HL-60 (cell line): ENCODE measurements at regions not wholly inside any gene's neighbourhood (a gene's known extent, or its start where the extent isn't known, plus 50 kb on each side); places are given as distances from the start of the nearest gene placed in this dataset.

Experiments used
- GABPA ChIP-seq: IDR thresholded peaks from 2 replicates; pipeline ENCODE4 v1.6.1; 2012; ENCODE audit warnings: low read depth
- POLR2AphosphoS5 ChIP-seq: IDR thresholded peaks from 2 replicates; pipeline ENCODE4 v1.6.1; 2012; ENCODE audit warnings: low read depth
- SPI1 ChIP-seq: IDR thresholded peaks from 2 replicates; pipeline ENCODE4 v1.6.1; 2012; ENCODE audit warnings: low read depth, mild to moderate bottlenecking, borderline replicate concordance
- TF ChIP-seq, protein P1 (sequence below): IDR thresholded peaks from one replicate; pipeline ENCODE4 v1.5.1; 2011; ENCODE audit warnings: low read length, control low read depth, inconsistent platforms; ENCODE audit not compliant: insufficient read depth
- TF ChIP-seq, protein P2 (sequence below): IDR thresholded peaks from 2 replicates; pipeline ENCODE4 v1.6.1; 2012; ENCODE audit warnings: low read depth; ENCODE audit not compliant: insufficient replicate concordance

DNA sequence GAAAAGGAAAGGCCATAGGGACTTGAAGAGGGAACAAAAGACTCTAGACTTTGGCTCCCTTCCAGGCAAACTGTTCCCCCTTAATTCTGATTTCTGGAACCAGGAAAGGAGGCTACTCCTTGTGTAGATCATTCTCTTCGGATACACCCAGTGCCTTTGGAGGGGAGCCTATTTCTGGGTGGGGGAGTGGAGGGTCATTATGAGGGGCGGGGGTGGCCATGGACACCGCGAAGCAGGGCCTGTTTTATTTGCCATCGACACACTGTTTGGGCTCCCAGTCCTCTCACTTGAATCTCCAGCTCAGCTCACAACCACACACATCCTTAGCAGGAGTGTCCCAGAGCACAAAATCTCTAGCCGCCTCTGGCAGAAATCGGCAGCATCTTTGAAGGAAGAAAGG lies 132.3 kb downstream of the PXDC1 start:
- TF ChIP-seq, protein P1, sequence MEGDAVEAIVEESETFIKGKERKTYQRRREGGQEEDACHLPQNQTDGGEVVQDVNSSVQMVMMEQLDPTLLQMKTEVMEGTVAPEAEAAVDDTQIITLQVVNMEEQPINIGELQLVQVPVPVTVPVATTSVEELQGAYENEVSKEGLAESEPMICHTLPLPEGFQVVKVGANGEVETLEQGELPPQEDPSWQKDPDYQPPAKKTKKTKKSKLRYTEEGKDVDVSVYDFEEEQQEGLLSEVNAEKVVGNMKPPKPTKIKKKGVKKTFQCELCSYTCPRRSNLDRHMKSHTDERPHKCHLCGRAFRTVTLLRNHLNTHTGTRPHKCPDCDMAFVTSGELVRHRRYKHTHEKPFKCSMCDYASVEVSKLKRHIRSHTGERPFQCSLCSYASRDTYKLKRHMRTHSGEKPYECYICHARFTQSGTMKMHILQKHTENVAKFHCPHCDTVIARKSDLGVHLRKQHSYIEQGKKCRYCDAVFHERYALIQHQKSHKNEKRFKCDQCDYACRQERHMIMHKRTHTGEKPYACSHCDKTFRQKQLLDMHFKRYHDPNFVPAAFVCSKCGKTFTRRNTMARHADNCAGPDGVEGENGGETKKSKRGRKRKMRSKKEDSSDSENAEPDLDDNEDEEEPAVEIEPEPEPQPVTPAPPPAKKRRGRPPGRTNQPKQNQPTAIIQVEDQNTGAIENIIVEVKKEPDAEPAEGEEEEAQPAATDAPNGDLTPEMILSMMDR, result no peak
- TF ChIP-seq, protein P2, sequence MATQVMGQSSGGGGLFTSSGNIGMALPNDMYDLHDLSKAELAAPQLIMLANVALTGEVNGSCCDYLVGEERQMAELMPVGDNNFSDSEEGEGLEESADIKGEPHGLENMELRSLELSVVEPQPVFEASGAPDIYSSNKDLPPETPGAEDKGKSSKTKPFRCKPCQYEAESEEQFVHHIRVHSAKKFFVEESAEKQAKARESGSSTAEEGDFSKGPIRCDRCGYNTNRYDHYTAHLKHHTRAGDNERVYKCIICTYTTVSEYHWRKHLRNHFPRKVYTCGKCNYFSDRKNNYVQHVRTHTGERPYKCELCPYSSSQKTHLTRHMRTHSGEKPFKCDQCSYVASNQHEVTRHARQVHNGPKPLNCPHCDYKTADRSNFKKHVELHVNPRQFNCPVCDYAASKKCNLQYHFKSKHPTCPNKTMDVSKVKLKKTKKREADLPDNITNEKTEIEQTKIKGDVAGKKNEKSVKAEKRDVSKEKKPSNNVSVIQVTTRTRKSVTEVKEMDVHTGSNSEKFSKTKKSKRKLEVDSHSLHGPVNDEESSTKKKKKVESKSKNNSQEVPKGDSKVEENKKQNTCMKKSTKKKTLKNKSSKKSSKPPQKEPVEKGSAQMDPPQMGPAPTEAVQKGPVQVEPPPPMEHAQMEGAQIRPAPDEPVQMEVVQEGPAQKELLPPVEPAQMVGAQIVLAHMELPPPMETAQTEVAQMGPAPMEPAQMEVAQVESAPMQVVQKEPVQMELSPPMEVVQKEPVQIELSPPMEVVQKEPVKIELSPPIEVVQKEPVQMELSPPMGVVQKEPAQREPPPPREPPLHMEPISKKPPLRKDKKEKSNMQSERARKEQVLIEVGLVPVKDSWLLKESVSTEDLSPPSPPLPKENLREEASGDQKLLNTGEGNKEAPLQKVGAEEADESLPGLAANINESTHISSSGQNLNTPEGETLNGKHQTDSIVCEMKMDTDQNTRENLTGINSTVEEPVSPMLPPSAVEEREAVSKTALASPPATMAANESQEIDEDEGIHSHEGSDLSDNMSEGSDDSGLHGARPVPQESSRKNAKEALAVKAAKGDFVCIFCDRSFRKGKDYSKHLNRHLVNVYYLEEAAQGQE, result no peak
- TF ChIP-seq POLR2AphosphoS5 (no peak), GABPA (no peak), SPI1 (no peak)
